Lower leg skin (tissue), 3 donors: ENCODE measurements at regions not wholly inside any gene's neighbourhood (a gene's known extent, or its start where the extent isn't known, plus 50 kb on each side); places are given as distances from the start of the nearest gene placed in this dataset.

ENCODE experiments used
- CTCF ChIP-seq, 3 donors: fragments of 450-650 bp; IDR thresholded peaks; one replicate each; pipeline ENCODE4 v1.5.1; 2016; ENCODE audit warnings: antibody characterized with exemption in 3 of 3, mild to moderate bottlenecking in 3 of 3, moderate library complexity in 2 of 3
- POLR2A ChIP-seq, 2 donors: fragments of 450-650 bp; IDR thresholded peaks; one replicate each; pipeline ENCODE4 v1.6.1; 2016 to 2017; ENCODE audit warnings: antibody characterized with exemption in 2 of 2, mild to moderate bottlenecking in 1 of 2, moderate library complexity in 1 of 2

- TF ChIP-seq CTCF (IDR thresholded peaks at IDR 0.05): no peak
- TF ChIP-seq POLR2A (IDR thresholded peaks at IDR 0.05): no peak
Observed at GRCh38 chr15:69510556-69510955, 57.9 kb downstream of the RPLP1 start.
